ENCODE measurements at regions not wholly inside any gene's neighbourhood (a gene's known extent, or its start where the extent isn't known, plus 50 kb on each side); places are given as distances from the start of the nearest gene placed in this dataset.
"Not testable (repeated sequence)": the region's sequence is repeated elsewhere in the genome, so short reads cannot be mapped to it uniquely, and the experiment has no call there.

DNA sequence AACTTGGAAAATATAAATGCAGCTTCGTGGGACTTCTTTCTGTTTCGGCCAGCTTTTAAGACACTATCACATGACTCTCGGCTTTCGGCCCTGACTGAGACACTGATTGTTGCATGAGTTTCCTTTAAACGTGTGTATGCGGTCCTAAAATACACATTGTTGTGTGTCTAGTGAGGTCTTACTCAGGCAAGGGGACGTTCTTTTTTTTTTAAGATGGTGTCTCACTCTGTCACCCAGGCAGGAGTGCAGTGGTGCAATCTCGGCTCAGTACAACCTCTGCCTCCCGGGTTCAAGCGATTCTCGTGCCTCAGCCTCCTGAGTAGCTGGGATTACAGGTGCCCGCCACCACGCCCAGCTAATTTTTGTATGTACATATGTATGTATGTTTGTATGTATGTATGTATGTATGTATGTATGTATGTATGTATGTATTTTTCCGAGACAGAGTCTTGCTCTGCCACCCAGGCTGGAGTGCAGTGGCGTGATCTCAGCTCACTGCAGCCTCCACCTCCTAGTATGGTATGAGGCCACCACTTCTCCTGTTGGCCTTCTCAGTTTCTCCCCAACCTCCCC lies 63.2 kb upstream of the PHLPP1 start:
- not testable (repeated sequence) for H2AFZ ChIP-seq (ENCODE audit: low read depth, low read length); H3K9me3 ChIP-seq (ENCODE audit: low read length); H3K4me3 ChIP-seq (ENCODE audit: low read length); H3K36me3 ChIP-seq (ENCODE audit: insufficient read depth, low read length); H3K27me3 ChIP-seq (ENCODE audit: insufficient read depth, low read length); H3K4me1 ChIP-seq (ENCODE audit: insufficient read depth, low read length)

DNA sequence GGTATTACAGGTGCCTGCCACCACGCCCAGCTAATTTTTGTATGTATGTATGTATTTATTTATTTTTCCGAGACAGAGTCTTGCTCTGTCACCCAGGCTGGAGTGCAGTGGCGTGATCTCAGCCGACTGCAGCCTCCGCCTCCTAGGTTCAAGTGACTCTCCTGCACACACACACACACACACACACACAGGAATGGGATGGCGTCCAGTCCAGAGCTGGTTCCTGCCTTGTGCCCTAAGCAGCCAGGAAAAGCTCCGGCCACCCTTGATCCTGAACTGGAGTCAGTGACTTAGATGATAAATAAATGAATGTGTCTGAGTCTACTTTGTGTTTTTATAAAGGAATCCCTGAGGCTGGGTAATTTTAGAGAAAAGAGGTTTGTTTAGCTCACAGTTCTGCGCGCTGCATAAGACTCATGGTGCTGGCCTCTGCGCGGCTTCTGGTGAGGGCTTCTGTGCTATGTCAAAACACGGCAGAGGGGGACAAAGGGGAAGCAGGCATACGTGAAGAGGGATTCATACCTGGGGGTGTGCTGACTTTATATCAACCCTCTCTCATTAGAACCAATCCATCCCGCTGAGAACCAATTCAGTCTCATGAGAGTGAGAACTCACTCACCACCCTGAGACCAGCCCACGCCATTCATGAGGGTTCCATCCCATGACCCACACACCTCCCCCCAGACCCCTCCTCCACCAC lies 59.7 kb upstream of the PHLPP1 start:
- H3K4me3 ChIP-seq (ENCODE audit: low read length): no peak overlapping the region

DNA sequence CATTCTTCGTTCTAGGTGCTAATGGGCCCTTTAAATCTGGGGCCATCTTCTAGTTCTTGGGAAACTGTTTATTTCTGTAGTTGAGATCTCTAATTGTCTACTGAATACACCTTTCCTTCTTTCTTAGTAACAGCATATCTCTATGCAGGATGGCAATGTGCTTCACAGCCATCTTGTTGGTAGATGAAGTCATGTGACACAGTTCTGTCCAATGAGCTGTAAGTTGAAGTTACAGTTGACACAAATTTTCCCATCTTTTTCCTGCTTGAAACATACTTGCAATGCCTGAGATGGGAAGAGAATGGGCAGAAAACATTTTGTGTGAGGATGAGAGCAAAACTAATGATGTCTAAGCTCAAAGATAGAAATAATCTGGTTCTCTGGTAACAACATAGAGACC lies 57.3 kb upstream of the PHLPP1 start:
- H2AFZ ChIP-seq (ENCODE audit: low read depth, low read length): peak overlapping the region; percentile 14
- H3K36me3 ChIP-seq (ENCODE audit: insufficient read depth, low read length): no peaks in the 10 kb centered on the region
- H3K27me3 ChIP-seq (ENCODE audit: insufficient read depth, low read length): no peaks in the 10 kb centered on the region
- H3K4me1 ChIP-seq (ENCODE audit: insufficient read depth, low read length): no peaks in the 10 kb centered on the region
- H3K9me3 ChIP-seq (ENCODE audit: low read length): no peaks in the 10 kb centered on the region
- no peak overlapping the region for H3K4me3 ChIP-seq (ENCODE audit: low read length)

More for the DNA sequence above, 59.7 kb upstream of the PHLPP1 start:
- Histone ChIP-seq H3K4me1 (ENCODE audit: insufficient read depth, low read length) (no peaks in the 10 kb centered on the region), H2AFZ (ENCODE audit: low read depth, low read length) (no peak overlapping the region), H3K27me3 (ENCODE audit: insufficient read depth, low read length) (no peaks in the 10 kb centered on the region), H3K9me3 (ENCODE audit: low read length) (no peaks in the 10 kb centered on the region), H3K36me3 (ENCODE audit: insufficient read depth, low read length) (no peaks in the 10 kb centered on the region)

DNA sequence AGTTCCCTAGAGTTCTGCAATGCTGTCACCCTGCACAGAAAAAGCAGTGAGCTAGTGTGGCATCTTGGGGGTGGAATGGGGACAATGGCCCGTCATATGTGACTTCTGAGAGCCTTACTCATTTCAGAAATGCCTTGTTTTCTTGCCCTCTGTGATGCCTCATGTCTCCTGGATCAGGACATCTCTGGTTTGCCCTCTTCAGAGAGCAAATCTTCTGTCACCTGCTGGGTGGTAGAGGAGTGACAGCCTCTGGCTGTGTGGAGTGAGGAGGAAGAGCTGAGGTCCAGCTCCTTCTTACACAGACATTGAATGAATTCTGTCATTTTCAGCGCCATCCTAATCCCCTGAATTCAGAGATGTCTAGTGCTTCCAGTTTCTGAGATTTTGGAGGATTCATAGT lies 55.6 kb upstream of the PHLPP1 start:
- Histone ChIP-seq H2AFZ (ENCODE audit: low read depth, low read length) (no peak overlapping the region), H3K4me1 (ENCODE audit: insufficient read depth, low read length) (no peaks in the 10 kb centered on the region), H3K27me3 (ENCODE audit: insufficient read depth, low read length) (no peaks in the 10 kb centered on the region), H3K4me3 (ENCODE audit: low read length) (no peak overlapping the region), H3K36me3 (ENCODE audit: insufficient read depth, low read length) (no peaks in the 10 kb centered on the region), H3K9me3 (ENCODE audit: low read length) (no peaks in the 10 kb centered on the region)

DNA sequence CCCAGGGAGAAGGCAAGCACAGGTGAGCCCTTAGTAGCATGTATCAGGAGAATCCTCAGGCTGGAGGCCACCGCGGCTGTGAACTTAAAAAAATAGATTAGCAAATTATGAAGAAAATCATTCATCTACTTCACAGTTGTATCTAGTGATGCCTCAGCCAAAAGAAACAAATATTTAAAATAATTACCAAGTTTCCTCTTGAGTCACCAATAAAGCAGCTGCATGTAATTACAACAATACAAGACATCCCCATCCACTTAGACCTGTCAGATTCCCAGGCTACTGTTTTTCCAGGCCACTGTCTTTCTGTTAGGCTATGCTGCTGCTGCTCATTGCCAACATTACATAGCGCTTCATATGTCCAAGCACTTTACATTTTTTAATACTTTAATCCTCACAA lies 54.6 kb upstream of the PHLPP1 start:
- Histone ChIP-seq H3K36me3 (ENCODE audit: insufficient read depth, low read length) (no peaks in the 10 kb centered on the region), H3K27me3 (ENCODE audit: insufficient read depth, low read length) (no peaks in the 10 kb centered on the region), H3K9me3 (ENCODE audit: low read length) (no peaks in the 10 kb centered on the region), H2AFZ (ENCODE audit: low read depth, low read length) (no peak overlapping the region), H3K4me3 (ENCODE audit: low read length) (no peak overlapping the region), H3K4me1 (ENCODE audit: insufficient read depth, low read length) (no peaks in the 10 kb centered on the region)

DNA sequence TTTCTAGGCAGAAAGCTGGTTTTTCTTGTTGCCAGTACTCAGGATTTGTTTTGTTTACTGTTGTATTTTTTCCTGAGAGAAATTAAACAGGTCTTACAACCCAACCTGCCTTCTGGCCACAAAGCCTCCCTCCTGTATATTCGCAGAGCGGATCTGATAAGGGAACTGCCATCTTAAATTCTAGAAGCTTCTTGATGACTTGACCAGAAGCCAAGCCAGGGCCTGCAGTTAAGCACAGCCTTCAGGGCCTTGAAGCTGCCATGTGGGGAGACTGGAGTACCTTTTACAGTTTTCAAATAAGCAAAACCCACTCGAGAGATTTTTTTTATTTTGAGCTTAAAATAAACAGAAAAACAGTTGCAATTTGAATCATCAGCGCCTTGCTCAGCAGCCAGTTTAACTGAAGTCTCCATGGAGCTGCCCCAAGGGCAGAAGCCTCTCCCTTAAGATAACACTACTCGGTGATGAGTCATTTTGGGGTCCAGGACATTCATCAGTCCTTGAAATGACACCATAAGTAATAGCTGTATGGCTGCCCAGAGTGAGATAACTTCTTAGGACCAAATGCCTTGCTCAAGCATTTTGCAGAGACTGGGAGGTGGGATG lies 51.5 kb upstream of the PHLPP1 start:
- Histone ChIP-seq H2AFZ (ENCODE audit: low read depth, low read length) (no peak overlapping the region), H3K9me3 (ENCODE audit: low read length) (no peaks in the 10 kb centered on the region), H3K27me3 (ENCODE audit: insufficient read depth, low read length) (no peaks in the 10 kb centered on the region), H3K4me3 (ENCODE audit: low read length) (no peak overlapping the region), H3K36me3 (ENCODE audit: insufficient read depth, low read length) (no peaks in the 10 kb centered on the region), H3K4me1 (ENCODE audit: insufficient read depth, low read length) (no peaks in the 10 kb centered on the region)

DNA sequence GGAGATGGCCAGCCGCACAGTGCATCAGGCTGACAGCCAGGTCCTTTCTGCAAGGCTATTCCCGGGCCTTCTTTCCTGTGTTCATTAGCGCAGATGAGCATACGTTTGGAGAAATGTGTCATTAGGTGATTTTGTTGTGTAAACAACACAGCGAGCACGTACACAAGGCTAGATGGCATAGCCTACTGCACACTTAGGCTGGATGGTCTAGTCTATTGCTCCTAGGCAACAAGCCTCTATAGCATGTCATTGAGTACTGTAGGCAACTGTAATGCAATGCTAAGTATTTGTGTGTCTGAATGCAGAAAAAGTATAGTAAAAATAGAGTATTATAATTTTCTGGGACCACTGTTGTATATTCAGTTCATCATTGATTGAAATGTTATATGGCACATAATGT lies 50.9 kb upstream of the PHLPP1 start:
- Histone ChIP-seq H3K4me3 (ENCODE audit: low read length) (no peak overlapping the region), H3K36me3 (ENCODE audit: insufficient read depth, low read length) (no peaks in the 10 kb centered on the region), H2AFZ (ENCODE audit: low read depth, low read length) (no peak overlapping the region), H3K4me1 (ENCODE audit: insufficient read depth, low read length) (no peaks in the 10 kb centered on the region), H3K27me3 (ENCODE audit: insufficient read depth, low read length) (no peaks in the 10 kb centered on the region), H3K9me3 (ENCODE audit: low read length) (no peaks in the 10 kb centered on the region)

DNA sequence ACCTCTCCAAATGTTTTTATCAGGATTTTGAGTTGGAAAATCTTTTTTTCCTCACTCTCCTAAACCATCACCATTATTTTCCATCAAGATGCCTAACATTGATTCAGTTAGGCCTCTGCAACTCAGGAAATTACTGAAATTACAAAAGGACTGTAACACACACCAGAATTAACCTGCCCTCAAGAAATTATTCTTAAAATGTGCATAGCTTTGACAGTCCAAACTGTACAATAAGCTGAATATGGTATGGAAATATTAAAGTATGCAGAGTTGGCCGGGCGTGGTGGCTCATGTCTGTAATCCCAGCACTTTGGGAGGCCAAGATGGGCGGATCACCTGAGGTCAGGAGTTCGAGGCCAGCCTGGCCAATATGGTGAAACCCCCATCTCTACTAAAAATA lies 50.2 kb upstream of the PHLPP1 start:
- Histone ChIP-seq H2AFZ (ENCODE audit: low read depth, low read length) (no peak overlapping the region), H3K9me3 (ENCODE audit: low read length) (no peaks in the 10 kb centered on the region), H3K27me3 (ENCODE audit: insufficient read depth, low read length) (no peaks in the 10 kb centered on the region), H3K4me1 (ENCODE audit: insufficient read depth, low read length) (no peaks in the 10 kb centered on the region), H3K4me3 (ENCODE audit: low read length) (no peak overlapping the region), H3K36me3 (ENCODE audit: insufficient read depth, low read length) (no peaks in the 10 kb centered on the region)
